Hypothalamus (tissue), 51 donors: ENCODE measurements at regions not wholly inside any gene's neighbourhood (a gene's known extent, or its start where the extent isn't known, plus 50 kb on each side); places are given as distances from the start of the nearest gene placed in this dataset.
"Not testable (repeated sequence)": the region's sequence is repeated elsewhere in the genome, so short reads cannot be mapped to it uniquely, and the experiment has no call there.

ENCODE experiments used
- DNase-seq, 51 donors: peaks; one replicate each; lab custom pipeline; 2025; lab: John Stamatoyannopoulos, UW

- no peak for DNase-seq
Observed at GRCh38 chr4:60913671-60914070, 286.5 kb upstream of the ADGRL3 start.

GRCh38 chr4:60921735-60922134 is 278.4 kb upstream of the ADGRL3 start:
- DNase-seq, result not testable (repeated sequence)

- DNase-seq, result no peak
Observed at GRCh38 chr4:60923075-60923474, 277.1 kb upstream of the ADGRL3 start.

GRCh38 chr4:60926624-60927023 is 273.5 kb upstream of the ADGRL3 start:
- no peak for DNase-seq

GRCh38 chr4:60930866-60931265 is 269.3 kb upstream of the ADGRL3 start:
- no peak for DNase-seq

GRCh38 chr4:60934566-60935295 is 265.4 kb upstream of the ADGRL3 start:
- no peak for DNase-seq

- no peak for DNase-seq
Observed at GRCh38 chr4:60938181-60938580, 261.9 kb upstream of the ADGRL3 start.

- DNase-seq, result no peak
Observed at GRCh38 chr4:60938621-60939020, 261.5 kb upstream of the ADGRL3 start.

- DNase-seq, result no peak
Observed at GRCh38 chr4:60944060-60944459, 256.1 kb upstream of the ADGRL3 start.

GRCh38 chr4:60945641-60946040 is 254.5 kb upstream of the ADGRL3 start:
- DNase-seq, result no peak

- no peak for DNase-seq
Observed at GRCh38 chr4:60948008-60948407, 252.1 kb upstream of the ADGRL3 start.

- DNase-seq, result no peak
Observed at GRCh38 chr4:60952921-60953320, 247.2 kb upstream of the ADGRL3 start.

- no peak for DNase-seq
Observed at GRCh38 chr4:60953826-60954225, 246.3 kb upstream of the ADGRL3 start.

GRCh38 chr4:60962286-60962685 is 237.8 kb upstream of the ADGRL3 start:
- no peak for DNase-seq

GRCh38 chr4:60981534-60981933 is 218.6 kb upstream of the ADGRL3 start:
- DNase-seq, result no peak

- no peak for DNase-seq
Observed at GRCh38 chr4:60989141-60989540, 211.0 kb upstream of the ADGRL3 start.

- peak in 1 of 51 donors; percentile 22 for DNase-seq
Observed at GRCh38 chr4:60992037-60992436, 208.1 kb upstream of the ADGRL3 start.

- no peak for DNase-seq
Observed at GRCh38 chr4:61003301-61003700, 196.8 kb upstream of the ADGRL3 start.

GRCh38 chr4:61004651-61005170 is 195.4 kb upstream of the ADGRL3 start:
- DNase-seq, result no peak

- DNase-seq, result no peak
Observed at GRCh38 chr4:61011051-61011450, 189.1 kb upstream of the ADGRL3 start.

GRCh38 chr4:61011936-61012335 is 188.2 kb upstream of the ADGRL3 start:
- DNase-seq, result not testable (repeated sequence)

- DNase-seq, result no peak
Observed at GRCh38 chr4:61024610-61025009, 175.5 kb upstream of the ADGRL3 start.

GRCh38 chr4:61027939-61028338 is 172.2 kb upstream of the ADGRL3 start:
- no peak for DNase-seq
